Activated CD4-positive, alpha-beta T cell treated with anti-CD3 and anti-CD28 coated beads, Interleukin-2, amount 50 U/mL, for 24 hours (primary cell): ENCODE measurements at regions not wholly inside any gene's neighbourhood (a gene's known extent, or its start where the extent isn't known, plus 50 kb on each side); places are given as distances from the start of the nearest gene placed in this dataset.
A peak's percentile ranks its signal among the peaks of the same experiment; 100 is the strongest.
"Not testable (repeated sequence)": the region's sequence is repeated elsewhere in the genome, so short reads cannot be mapped to it uniquely, and the experiment has no call there.

Source experiments
- DNase-seq, 2 donors: peaks; one replicate each; pipeline ENCODE4 v3.0.0-alpha.2; 2020; ENCODE audit warnings: low read depth in 1 of 2, low spot score in 1 of 2

- DNase-seq: no peak
Measured at GRCh38 chr11:79506124-79506523, 65.3 kb upstream of the TENM4 start.

GRCh38 chr11:79503028-79503427 is 62.2 kb upstream of the TENM4 start:
- DNase-seq: no peak

GRCh38 chr11:79501707-79502106 is 60.9 kb upstream of the TENM4 start:
- DNase-seq: no peak

DNA sequence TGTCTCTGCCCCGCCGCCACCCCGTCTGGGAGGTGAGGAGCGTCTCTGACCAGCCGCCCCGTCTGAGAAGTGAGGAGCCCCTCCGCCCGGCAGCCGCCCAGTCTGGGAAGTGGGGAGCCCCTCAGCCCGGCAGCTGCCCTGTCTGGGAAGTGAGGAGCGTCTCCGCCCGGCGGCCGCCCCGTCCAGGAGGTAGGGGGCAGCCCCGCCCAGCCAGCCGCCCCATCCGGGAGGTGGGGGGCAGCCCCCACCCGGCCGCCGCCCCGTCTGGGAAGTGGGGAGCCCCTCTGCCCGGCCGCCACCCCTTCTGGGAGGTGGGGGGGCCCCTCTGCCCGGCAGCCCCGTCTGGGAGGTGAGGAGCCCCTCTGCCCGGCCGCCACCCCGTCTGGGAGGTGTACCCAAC is 59.1 kb upstream of the TENM4 start:
- DNase-seq: not testable (repeated sequence)

GRCh38 chr11:79498667-79499066 is 57.8 kb upstream of the TENM4 start:
- no peak for DNase-seq

GRCh38 chr11:79493555-79494171 is 52.8 kb upstream of the TENM4 start:
- peak; percentile 3 to 10 for DNase-seq

GRCh38 chr11:79492008-79492407 is 51.2 kb upstream of the TENM4 start:
- no peak for DNase-seq
